ENCODE measurements at regions not wholly inside any gene's neighbourhood (a gene's known extent, or its start where the extent isn't known, plus 50 kb on each side); places are given as distances from the start of the nearest gene placed in this dataset.

GRCh38 chr21:27202301-27202700 lies 235.4 kb upstream of the ADAMTS5 start:
- Mint-ChIP-seq H3K27ac (ENCODE audit: low read depth, unreplicated experiment) (no peak overlapping the region), H3K36me3 (ENCODE audit: insufficient read depth, unreplicated experiment) (no peaks in the 10 kb centered on the region), H3K9me3 (ENCODE audit: unreplicated experiment) (no peaks in the 10 kb centered on the region), H3K27me3 (ENCODE audit: insufficient read depth, unreplicated experiment) (no peaks in the 10 kb centered on the region), H3K4me1 (ENCODE audit: insufficient read depth, unreplicated experiment) (no peaks in the 10 kb centered on the region), H3K4me3 (ENCODE audit: unreplicated experiment) (no peak overlapping the region)
- ChIA-PET CTCF (no interaction called here), POLR2A (no interaction called here)
- no TSS peak for BruUV-seq (replicated peaks)
- DNase-seq (ENCODE audit: unreplicated experiment): no peak
- intact Hi-C loops (cut with micrococcal nuclease): no loop called here
- TF ChIP-seq CTCF (IDR thresholded peaks at IDR 0.05; ENCODE audit: unreplicated experiment): no peak

- no peak for TF ChIP-seq CTCF (IDR thresholded peaks at IDR 0.05; ENCODE audit: unreplicated experiment)
- H3K4me1 Mint-ChIP-seq (ENCODE audit: insufficient read depth, unreplicated experiment): no peaks in the 10 kb centered on the region
- H3K9me3 Mint-ChIP-seq (ENCODE audit: unreplicated experiment): no peaks in the 10 kb centered on the region
- H3K27ac Mint-ChIP-seq (ENCODE audit: low read depth, unreplicated experiment): no peak overlapping the region
- intact Hi-C loops (cut with micrococcal nuclease): no loop called here
- ChIA-PET POLR2A (no interaction called here), CTCF (no interaction called here)
- no peak for DNase-seq (ENCODE audit: unreplicated experiment)
- no TSS peak for BruUV-seq (replicated peaks)
- H3K4me3 Mint-ChIP-seq (ENCODE audit: unreplicated experiment): no peak overlapping the region
- no peaks in the 10 kb centered on the region for H3K36me3 Mint-ChIP-seq (ENCODE audit: insufficient read depth, unreplicated experiment)
- H3K27me3 Mint-ChIP-seq (ENCODE audit: insufficient read depth, unreplicated experiment): no peaks in the 10 kb centered on the region
Observed at GRCh38 chr21:27201197-27201596, 234.3 kb upstream of the ADAMTS5 start.

DNA sequence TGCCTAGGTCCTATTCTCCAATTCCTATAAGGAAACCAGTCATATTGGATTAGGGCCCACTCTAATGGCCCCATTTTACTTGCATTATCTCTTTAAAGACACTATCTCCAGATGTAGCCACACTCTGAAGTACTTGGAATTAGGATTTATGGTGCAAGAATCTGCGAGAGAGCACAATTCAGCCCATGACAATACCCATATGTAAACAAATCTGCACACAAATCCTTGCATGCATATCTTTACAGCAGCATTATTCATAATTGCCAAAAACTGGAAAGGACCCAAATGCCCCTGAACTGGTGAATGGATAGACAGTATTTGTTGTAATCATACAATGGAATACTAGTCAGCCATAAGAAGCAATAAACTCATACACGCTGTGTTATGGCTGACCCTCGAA lies 229.8 kb upstream of the ADAMTS5 start:
- no peaks in the 10 kb centered on the region for H3K36me3 Mint-ChIP-seq (ENCODE audit: insufficient read depth, unreplicated experiment)
- BruUV-seq (replicated peaks): no TSS peak
- intact Hi-C loops (cut with micrococcal nuclease): no loop called here
- no peaks in the 10 kb centered on the region for H3K4me1 Mint-ChIP-seq (ENCODE audit: insufficient read depth, unreplicated experiment)
- POLR2A ChIA-PET: no interaction called here
- H3K9me3 Mint-ChIP-seq (ENCODE audit: unreplicated experiment): peaks cover 6% of the 10 kb centered on the region
- no peak overlapping the region for H3K4me3 Mint-ChIP-seq (ENCODE audit: unreplicated experiment)
- TF ChIP-seq CTCF (IDR thresholded peaks at IDR 0.05; ENCODE audit: unreplicated experiment): no peak
- no peak overlapping the region for H3K27ac Mint-ChIP-seq (ENCODE audit: low read depth, unreplicated experiment)
- no peak for DNase-seq (ENCODE audit: unreplicated experiment)
- no peaks in the 10 kb centered on the region for H3K27me3 Mint-ChIP-seq (ENCODE audit: insufficient read depth, unreplicated experiment)
- CTCF ChIA-PET: no interaction called here

DNA sequence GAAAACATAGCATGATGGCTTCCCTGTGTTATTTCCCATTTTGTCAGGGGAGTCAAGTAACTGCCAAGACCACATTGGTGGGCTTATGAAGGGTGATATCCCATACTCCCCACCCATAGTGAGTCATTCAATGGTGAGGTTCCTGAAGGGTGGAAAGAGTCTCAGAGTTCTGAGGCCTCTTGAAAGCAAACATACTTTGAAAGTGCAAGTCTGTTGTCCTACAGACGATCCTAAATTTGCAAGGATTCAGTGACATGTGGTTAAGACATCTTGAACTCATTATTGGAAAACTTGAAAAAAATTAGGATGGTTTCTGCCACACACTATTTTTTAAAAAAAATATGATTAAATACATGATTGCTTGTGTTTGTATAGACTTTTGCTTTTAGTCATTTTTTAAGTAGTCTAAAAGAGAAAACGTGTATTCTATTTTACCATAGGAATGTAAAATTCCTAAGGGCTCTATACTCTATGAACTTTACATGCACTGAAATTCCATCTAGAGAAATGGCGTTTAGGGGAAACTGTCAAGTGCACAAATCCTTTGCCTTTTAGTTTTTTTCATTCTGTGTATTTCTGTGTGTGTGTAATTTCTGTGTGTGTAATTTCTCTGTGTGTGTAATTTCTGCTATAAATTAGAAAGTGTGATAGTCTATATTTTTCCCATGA lies 225.5 kb upstream of the ADAMTS5 start:
- Mint-ChIP-seq H3K9me3 (ENCODE audit: unreplicated experiment) (peaks cover 6% of the 10 kb centered on the region), H3K36me3 (ENCODE audit: insufficient read depth, unreplicated experiment) (no peaks in the 10 kb centered on the region), H3K27me3 (ENCODE audit: insufficient read depth, unreplicated experiment) (no peaks in the 10 kb centered on the region), H3K4me1 (ENCODE audit: insufficient read depth, unreplicated experiment) (peaks cover 13% of the 10 kb centered on the region), H3K4me3 (ENCODE audit: unreplicated experiment) (no peak overlapping the region), H3K27ac (ENCODE audit: low read depth, unreplicated experiment) (no peak overlapping the region)
- no TSS peak for BruUV-seq (replicated peaks)
- ChIA-PET POLR2A (no interaction called here), CTCF (interaction anchor here (0.6 kb wide), 1 partner anchor 437 kb away, joined by 4 read pairs; no protein-coding TSS in a partner anchor)
- no peak for TF ChIP-seq CTCF (IDR thresholded peaks at IDR 0.05; ENCODE audit: unreplicated experiment)
- DNase-seq (ENCODE audit: unreplicated experiment): no peak
- intact Hi-C loops (cut with micrococcal nuclease): no loop called here

Data from MCF 10A (cell line).